GM08714 (cell line): ENCODE measurements at regions not wholly inside any gene's neighbourhood (a gene's known extent, or its start where the extent isn't known, plus 50 kb on each side); places are given as distances from the start of the nearest gene placed in this dataset.

Experiments
- H3K4me3 ChIP-seq: fragments of 200-500 bp; sonication (Bioruptor generic); 2 replicates; pipeline ENCODE4 v1.5.1; 2014; ENCODE audit warnings: mild to moderate bottlenecking, low read length, inconsistent platforms
- ZNF274 ChIP-seq: IDR thresholded peaks from 2 replicates; pipeline ENCODE4 v1.6.1; 2012; ENCODE audit warnings: mild to moderate bottlenecking, low read depth, low read length

GRCh38 chr4:24265989-24266388, 318.4 kb downstream of the DHX15 start:
- H3K4me3 ChIP-seq, result no peak overlapping the region
- TF ChIP-seq ZNF274, result no peak

DNA sequence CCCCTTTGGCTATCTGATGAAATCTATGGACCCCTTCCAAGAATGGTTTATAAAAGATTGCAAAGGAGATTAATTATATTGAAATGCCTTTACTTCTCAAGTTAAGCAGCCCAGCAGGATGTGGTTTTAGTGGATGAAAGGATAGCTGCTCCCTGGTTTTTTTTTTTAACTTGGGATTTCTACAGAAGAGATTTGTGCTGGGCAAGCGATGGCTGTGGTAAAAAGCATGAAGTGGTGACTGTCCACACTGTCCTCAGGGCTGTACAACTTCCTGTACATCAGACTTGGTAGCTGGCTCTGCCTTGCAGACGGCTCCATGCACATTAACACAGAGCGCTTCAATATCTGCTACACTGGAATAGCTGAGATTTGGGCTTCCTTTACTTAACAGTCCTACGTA, 321.7 kb downstream of the DHX15 start:
- no peak for TF ChIP-seq ZNF274
- no peak overlapping the region for H3K4me3 ChIP-seq

DNA sequence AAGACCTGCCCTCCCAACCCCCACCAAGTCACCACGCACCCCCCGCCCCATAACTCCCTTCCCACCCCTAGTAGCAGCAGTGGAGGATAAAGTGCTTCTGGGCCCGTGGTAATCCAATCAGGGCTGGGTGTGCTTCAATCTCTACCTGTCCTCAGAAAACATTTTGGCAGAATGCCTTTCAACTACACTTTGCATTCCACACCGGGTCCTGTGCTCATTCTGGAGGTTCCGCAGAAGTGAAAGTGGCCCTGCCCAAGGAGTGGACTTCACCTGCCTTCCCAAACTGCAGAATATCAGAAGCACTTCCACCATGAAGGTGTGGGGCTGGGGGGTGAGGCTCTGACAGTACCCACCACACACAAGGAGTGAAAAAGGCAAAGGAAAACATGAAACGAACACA, 322.3 kb downstream of the DHX15 start:
- TF ChIP-seq ZNF274, result no peak
- H3K4me3 ChIP-seq, result no peak overlapping the region

DNA sequence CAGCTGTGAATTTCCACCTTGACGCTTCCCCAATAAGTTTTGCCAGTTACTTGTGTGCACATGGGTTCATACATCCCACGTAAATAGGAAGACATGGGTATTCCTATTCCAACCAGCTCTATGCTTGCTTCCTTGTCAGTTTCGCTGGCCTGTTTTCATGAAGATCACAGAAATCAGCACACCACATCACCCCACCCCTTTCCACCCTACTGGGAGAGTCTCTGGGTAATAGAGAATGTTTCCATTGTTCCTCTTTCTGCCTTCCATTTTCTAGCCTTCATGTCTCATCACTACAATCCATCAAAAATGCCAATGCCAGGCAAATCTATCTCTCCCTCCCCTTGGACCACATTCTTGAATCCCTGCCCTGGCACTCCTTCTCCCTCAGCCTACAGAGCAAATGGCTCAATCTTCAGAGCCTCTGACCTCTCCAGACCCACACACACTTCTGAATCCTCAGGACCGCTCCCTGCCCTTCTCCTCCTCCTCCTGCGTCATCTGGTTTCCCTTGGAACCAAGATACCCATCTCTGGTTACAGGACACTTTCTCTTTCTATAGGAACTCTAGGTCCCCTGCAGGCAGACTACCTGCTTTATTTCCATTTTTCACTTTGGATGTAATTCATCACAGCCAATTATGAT, 323.3 kb downstream of the DHX15 start:
- no peak overlapping the region for H3K4me3 ChIP-seq
- TF ChIP-seq ZNF274, result no peak

GRCh38 chr4:24260133-24260715, 324.1 kb downstream of the DHX15 start:
- H3K4me3 ChIP-seq, result no peak overlapping the region
- no peak for TF ChIP-seq ZNF274

DNA sequence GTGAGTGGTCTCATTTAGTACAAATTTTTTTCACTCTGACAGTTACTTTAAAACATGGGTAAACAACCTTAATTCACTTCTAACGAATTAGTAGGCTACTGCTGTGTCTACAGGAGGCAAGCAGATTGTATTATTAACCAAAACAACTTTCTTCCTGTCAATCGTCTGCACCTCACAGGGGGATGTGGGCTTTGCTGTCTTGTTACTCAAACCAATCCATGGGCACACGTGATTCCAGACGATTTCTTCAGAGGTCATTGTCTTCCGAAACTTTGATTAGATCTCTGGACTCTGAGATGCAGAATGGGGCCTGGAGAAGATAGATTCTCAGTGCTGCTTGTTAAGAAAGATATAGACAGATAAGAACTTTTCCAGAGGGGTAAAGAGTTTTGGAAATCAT, 327.8 kb downstream of the DHX15 start:
- no peak overlapping the region for H3K4me3 ChIP-seq
- no peak for TF ChIP-seq ZNF274

GRCh38 chr4:24256066-24256465, 328.3 kb downstream of the DHX15 start:
- no peak overlapping the region for H3K4me3 ChIP-seq

DNA sequence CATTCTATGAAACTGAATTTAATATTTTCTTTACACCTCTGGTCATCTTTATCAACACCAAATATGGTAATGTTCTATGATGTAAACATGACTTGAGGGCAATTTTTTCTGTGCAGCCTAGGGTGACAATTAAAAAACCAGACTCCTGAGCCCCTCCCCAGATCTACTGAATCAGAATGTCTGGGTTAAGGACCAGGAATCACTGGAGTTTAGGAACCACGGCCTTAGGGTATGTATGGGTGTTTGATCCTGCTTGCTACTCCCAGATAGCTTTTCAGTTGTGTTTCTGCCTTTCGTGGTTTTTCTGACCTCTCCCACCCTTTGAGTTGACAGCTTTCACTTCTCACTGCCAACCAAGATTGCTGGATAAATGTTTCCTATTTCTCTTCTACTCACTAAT, 332.2 kb downstream of the DHX15 start:
- no peak overlapping the region for H3K4me3 ChIP-seq
- no peak for TF ChIP-seq ZNF274

More at GRCh38 chr4:24256066-24256465, 328.3 kb downstream of the DHX15 start:
- TF ChIP-seq ZNF274, result no peak

GRCh38 chr4:24251589-24251988, 332.8 kb downstream of the DHX15 start:
- H3K4me3 ChIP-seq, result no peak overlapping the region
- TF ChIP-seq ZNF274, result no peak

DNA sequence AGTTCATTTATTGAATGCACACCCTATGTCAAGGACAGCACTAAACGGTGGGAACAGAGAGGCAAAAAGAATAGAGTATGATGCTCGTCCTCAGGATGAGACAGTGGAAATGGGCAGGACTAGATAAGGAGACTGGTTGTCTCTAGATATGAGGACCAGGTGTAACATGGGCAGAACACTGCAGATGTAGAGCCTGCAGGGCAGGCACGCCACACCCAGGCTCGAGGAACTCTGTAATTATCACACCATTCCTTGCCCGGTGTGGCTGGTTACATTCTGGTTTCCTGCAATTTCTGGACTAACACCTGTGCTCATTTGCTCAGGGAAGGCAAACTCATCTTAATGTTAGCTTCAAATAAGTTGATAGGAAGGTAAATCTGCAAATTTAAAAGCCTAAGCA, 334.4 kb downstream of the DHX15 start:
- H3K4me3 ChIP-seq, result no peak overlapping the region
- no peak for TF ChIP-seq ZNF274

DNA sequence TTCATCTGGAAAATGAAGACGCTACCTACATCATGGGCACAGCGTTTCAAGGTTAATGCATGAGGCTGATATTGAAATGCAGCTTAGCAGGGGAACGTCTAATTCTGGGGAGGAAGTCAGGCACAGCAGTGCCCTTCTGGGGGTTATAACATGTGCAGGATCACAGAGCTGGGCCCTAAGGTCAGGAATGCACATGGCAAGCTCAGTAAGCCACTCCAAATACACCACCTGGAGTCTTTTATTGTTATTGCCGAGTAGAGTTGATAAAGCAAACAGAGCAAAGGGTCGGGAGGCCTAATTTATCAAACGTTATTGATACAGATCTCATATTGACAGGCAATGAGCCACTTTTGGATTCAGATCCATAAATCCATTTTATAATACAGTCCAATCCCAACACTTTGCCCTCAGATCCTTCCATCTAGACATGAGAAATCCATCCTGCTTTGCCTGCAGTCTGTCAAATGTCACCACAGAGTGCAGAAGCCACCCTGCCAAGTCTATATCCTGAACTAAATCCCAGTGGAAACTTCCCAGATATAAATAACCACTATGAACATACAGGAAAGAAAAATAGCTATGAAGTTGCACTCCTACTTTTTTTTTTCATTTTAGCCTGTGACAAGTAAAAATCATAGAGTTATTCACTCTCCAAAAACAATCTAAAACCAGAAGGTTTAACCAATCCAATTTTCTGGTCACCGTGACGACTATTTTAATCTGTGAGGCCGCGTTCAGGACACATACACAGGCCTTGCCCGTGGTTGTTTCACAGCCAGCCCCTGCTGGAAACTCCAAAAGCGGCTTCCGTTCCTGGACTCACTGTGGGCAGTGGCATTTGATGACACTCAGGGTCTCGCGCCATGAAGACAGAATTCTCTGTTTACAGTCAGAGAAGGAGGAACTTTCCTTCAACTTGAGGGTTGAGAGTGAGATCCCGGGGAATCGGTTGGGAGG, 335.4 kb downstream of the DHX15 start:
- H3K4me3 ChIP-seq, result no peak overlapping the region
- no peak for TF ChIP-seq ZNF274

DNA sequence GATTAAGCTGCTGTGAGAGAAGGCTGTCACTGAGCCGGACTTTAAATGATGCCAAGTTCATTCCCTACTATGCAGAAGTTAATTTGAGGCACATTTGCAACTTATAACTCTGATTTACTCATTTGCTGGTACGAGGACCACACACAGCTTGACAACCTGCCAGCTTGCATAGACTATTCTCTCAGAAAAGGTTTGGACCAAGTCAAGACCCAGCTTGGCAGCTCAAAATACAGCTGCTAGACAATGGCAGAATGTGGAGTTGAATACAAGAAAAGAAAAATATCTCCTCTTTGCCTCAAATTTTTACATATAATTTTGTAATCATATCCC, 338.9 kb downstream of the DHX15 start:
- H3K4me3 ChIP-seq, result no peak overlapping the region
- TF ChIP-seq ZNF274, result no peak

- no peak for TF ChIP-seq ZNF274
Observed at GRCh38 chr4:24244663-24245490, 339.5 kb downstream of the DHX15 start.

GRCh38 chr4:24243641-24244040, 340.7 kb downstream of the DHX15 start:
- TF ChIP-seq ZNF274, result no peak
- H3K4me3 ChIP-seq, result no peak overlapping the region

More at GRCh38 chr4:24244663-24245490, 339.5 kb downstream of the DHX15 start:
- no peak overlapping the region for H3K4me3 ChIP-seq
